DOHH2 (cell line): ENCODE measurements at regions not wholly inside any gene's neighbourhood (a gene's known extent, or its start where the extent isn't known, plus 50 kb on each side); places are given as distances from the start of the nearest gene placed in this dataset.

Experiments used
- CTCF ChIP-seq: fragments of 200-600 bp; sonication (generic); IDR thresholded peaks from one replicate; pipeline ENCODE4 v1.5.1; 2014; ENCODE audit warnings: antibody characterized with exemption, mild to moderate bottlenecking, low read depth, low read length; ENCODE audit not compliant: poor library complexity, severe bottlenecking
- EZH2phosphoT487 ChIP-seq: fragments of 200-600 bp; sonication (generic); IDR thresholded peaks from 2 replicates; pipeline ENCODE4 v1.6.1; 2017; ENCODE audit warnings: borderline replicate concordance, mild to moderate bottlenecking, antibody characterized with exemption, low read length, moderate library complexity, mixed read lengths

- TF ChIP-seq CTCF (no peak), EZH2phosphoT487 (no peak)
Measured at GRCh38 chr10:130395248-130395936, 259.2 kb downstream of the GLRX3 start.
